Mesodermal cell (in vitro differentiated cells): ENCODE measurements at regions not wholly inside any gene's neighbourhood (a gene's known extent, or its start where the extent isn't known, plus 50 kb on each side); places are given as distances from the start of the nearest gene placed in this dataset.

Source experiments
- H3K27ac ChIP-seq: 2 replicates; pipeline ENCODE4 v1.7.0; 2013; ENCODE audit warnings: mild to moderate bottlenecking, low read depth, low read length, moderate library complexity; ENCODE audit not compliant: severe bottlenecking
- H3K36me3 ChIP-seq: 2 replicates; pipeline ENCODE4 v1.7.1; 2013; ENCODE audit warnings: mild to moderate bottlenecking, low read length, moderate library complexity; ENCODE audit not compliant: control insufficient read depth, insufficient read depth
- H3K4me1 ChIP-seq: one replicate; pipeline ENCODE4 v1.7.1; 2013; ENCODE audit warnings: mild to moderate bottlenecking, low read length; ENCODE audit not compliant: insufficient read depth, control insufficient read depth, poor library complexity, severe bottlenecking
- H3K4me3 ChIP-seq: 2 replicates; pipeline ENCODE4 v1.7.0; 2013; ENCODE audit warnings: low read length, control low read depth, mild to moderate bottlenecking; ENCODE audit not compliant: insufficient read depth, poor library complexity, severe bottlenecking; ENCODE audit errors: extremely low read depth
- H3K9me3 ChIP-seq: 2 replicates; pipeline ENCODE4 v1.7.1; 2013; ENCODE audit warnings: mild to moderate bottlenecking, low read length, moderate library complexity; ENCODE audit not compliant: control insufficient read depth
- WGBS, 2 experiments: methylation state at CpG; one replicate each; pipeline ENCODE4 v1.1.5; 2013; ENCODE audit warnings: missing lambda C conversion rate in 2 of 2; ENCODE audit not compliant: insufficient coverage in 2 of 2; 5-methylcytosine and 5-hydroxymethylcytosine counted together

- Histone ChIP-seq H3K4me1 (no peaks in the 10 kb centered on the region), H3K27ac (no peak overlapping the region), H3K4me3 (no peak overlapping the region), H3K9me3 (no peaks in the 10 kb centered on the region), H3K36me3 (no peaks in the 10 kb centered on the region)
- WGBS, 2 experiments: 93% methylated on average over 5 to 7 of the region's 8 CpGs
Observed at GRCh38 chr2:14348247-14348646, 284.3 kb upstream of the LRATD1 start.

- Histone ChIP-seq H3K36me3 (no peaks in the 10 kb centered on the region), H3K4me3 (no peak overlapping the region), H3K9me3 (no peaks in the 10 kb centered on the region), H3K4me1 (no peaks in the 10 kb centered on the region), H3K27ac (no peak overlapping the region)
Observed at GRCh38 chr2:14350856-14351255, 281.7 kb upstream of the LRATD1 start.

GRCh38 chr2:14352067-14352466, 280.4 kb upstream of the LRATD1 start:
- Histone ChIP-seq H3K4me1 (no peaks in the 10 kb centered on the region), H3K27ac (no peak overlapping the region), H3K9me3 (no peaks in the 10 kb centered on the region), H3K4me3 (no peak overlapping the region), H3K36me3 (no peaks in the 10 kb centered on the region)

GRCh38 chr2:14354231-14354630, 278.3 kb upstream of the LRATD1 start:
- 100% methylated on average over 1 to 2 of the region's 3 CpGs for WGBS, 2 experiments
- Histone ChIP-seq H3K27ac (no peak overlapping the region), H3K4me3 (no peak overlapping the region), H3K36me3 (no peaks in the 10 kb centered on the region), H3K9me3 (no peaks in the 10 kb centered on the region), H3K4me1 (no peaks in the 10 kb centered on the region)

GRCh38 chr2:14355102-14355501, 277.4 kb upstream of the LRATD1 start:
- H3K27ac ChIP-seq: no peak overlapping the region
- H3K36me3 ChIP-seq: no peaks in the 10 kb centered on the region
- H3K4me3 ChIP-seq: no peak overlapping the region
- no peaks in the 10 kb centered on the region for H3K4me1 ChIP-seq
- 90% methylated on average over 1 of the region's 2 CpGs; no CpG with 5 or more reads in 1 of the 2 experiments for WGBS, 2 experiments
- H3K9me3 ChIP-seq: no peaks in the 10 kb centered on the region

GRCh38 chr2:14358339-14358738, 274.2 kb upstream of the LRATD1 start:
- H3K4me1 ChIP-seq: no peaks in the 10 kb centered on the region
- no peaks in the 10 kb centered on the region for H3K9me3 ChIP-seq
- WGBS, 2 experiments: 95 to 100% methylated on average over 3 of the region's 5 CpGs
- H3K27ac ChIP-seq: no peak overlapping the region
- no peaks in the 10 kb centered on the region for H3K36me3 ChIP-seq
- H3K4me3 ChIP-seq: no peak overlapping the region

GRCh38 chr2:14358774-14359173, 273.7 kb upstream of the LRATD1 start:
- Histone ChIP-seq H3K9me3 (no peaks in the 10 kb centered on the region), H3K27ac (no peak overlapping the region), H3K4me3 (no peak overlapping the region), H3K4me1 (no peaks in the 10 kb centered on the region), H3K36me3 (no peaks in the 10 kb centered on the region)
- 96 to 97% methylated on average over 5 to 6 of the region's 6 CpGs for WGBS, 2 experiments

- Histone ChIP-seq H3K27ac (no peak overlapping the region), H3K9me3 (no peaks in the 10 kb centered on the region), H3K4me3 (no peak overlapping the region), H3K4me1 (no peaks in the 10 kb centered on the region), H3K36me3 (no peaks in the 10 kb centered on the region)
- 81% methylated on average over 3 of the region's 4 CpGs; no CpG with 5 or more reads in 1 of the 2 experiments for WGBS, 2 experiments
Observed at GRCh38 chr2:14363137-14363536, 269.4 kb upstream of the LRATD1 start.

- Histone ChIP-seq H3K36me3 (no peaks in the 10 kb centered on the region), H3K4me3 (no peak overlapping the region), H3K4me1 (no peaks in the 10 kb centered on the region), H3K9me3 (no peaks in the 10 kb centered on the region), H3K27ac (no peak overlapping the region)
- 100% methylated on average over 1 of the region's 3 CpGs for WGBS, 2 experiments
Observed at GRCh38 chr2:14363976-14364375, 268.5 kb upstream of the LRATD1 start.

GRCh38 chr2:14364471-14364870, 268.0 kb upstream of the LRATD1 start:
- 85 to 88% methylated on average over 5 to 6 of the region's 8 CpGs for WGBS, 2 experiments
- H3K36me3 ChIP-seq: no peaks in the 10 kb centered on the region
- no peaks in the 10 kb centered on the region for H3K9me3 ChIP-seq
- no peak overlapping the region for H3K27ac ChIP-seq
- no peaks in the 10 kb centered on the region for H3K4me1 ChIP-seq
- no peak overlapping the region for H3K4me3 ChIP-seq

- H3K36me3 ChIP-seq: no peaks in the 10 kb centered on the region
- 36 to 57% methylated on average over 2 to 3 of the region's 4 CpGs for WGBS, 2 experiments
Observed at GRCh38 chr2:14385043-14385442, 247.5 kb upstream of the LRATD1 start.

GRCh38 chr2:14387332-14387731, 245.2 kb upstream of the LRATD1 start:
- Histone ChIP-seq H3K4me1 (no peaks in the 10 kb centered on the region), H3K27ac (no peak overlapping the region), H3K9me3 (no peaks in the 10 kb centered on the region), H3K36me3 (no peaks in the 10 kb centered on the region), H3K4me3 (no peak overlapping the region)
- WGBS, 2 experiments: 92 to 100% methylated on average over 1 to 4 of the region's 4 CpGs

More at GRCh38 chr2:14385043-14385442, 247.5 kb upstream of the LRATD1 start:
- no peaks in the 10 kb centered on the region for H3K9me3 ChIP-seq
- no peak overlapping the region for H3K27ac ChIP-seq
- H3K4me3 ChIP-seq: no peak overlapping the region
- H3K4me1 ChIP-seq: no peaks in the 10 kb centered on the region
